ENCODE measurements at regions not wholly inside any gene's neighbourhood (a gene's known extent, or its start where the extent isn't known, plus 50 kb on each side); places are given as distances from the start of the nearest gene placed in this dataset.
"Not testable (repeated sequence)": the region's sequence is repeated elsewhere in the genome, so short reads cannot be mapped to it uniquely, and the experiment has no call there.

GRCh38 chr12:83886479-83886878, 1026.1 kb downstream of the SLC6A15 start:
- DNase-seq: no peak

- DNase-seq: not testable (repeated sequence)
These were observed 1041.5 kb downstream of the SLC6A15 start for GRCh38 chr12:83870921-83871599.

GRCh38 chr12:83866477-83866876, 1046.1 kb downstream of the SLC6A15 start:
- DNase-seq: no peak

GRCh38 chr12:83865431-83865830, 1047.2 kb downstream of the SLC6A15 start:
- DNase-seq: no peak

GRCh38 chr12:83864054-83864453, 1048.5 kb downstream of the SLC6A15 start:
- no peak for DNase-seq

- no peak for DNase-seq
These were observed 1053.6 kb downstream of the SLC6A15 start for GRCh38 chr12:83859021-83859420.

- DNase-seq: no peak
These were observed 1055.8 kb downstream of the SLC6A15 start for GRCh38 chr12:83856803-83857202.

- DNase-seq: no peak
These were observed 1062.1 kb downstream of the SLC6A15 start for GRCh38 chr12:83850531-83850930.

GRCh38 chr12:83848702-83849101, 1063.9 kb downstream of the SLC6A15 start:
- DNase-seq: no peak

- no peak for DNase-seq
These were observed 1069.1 kb downstream of the SLC6A15 start for GRCh38 chr12:83843541-83843940.

GRCh38 chr12:83841620-83842019, 1071.0 kb downstream of the SLC6A15 start:
- no peak for DNase-seq

- DNase-seq: no peak
These were observed 1084.7 kb downstream of the SLC6A15 start for GRCh38 chr12:83827860-83828259.

GRCh38 chr12:83827193-83827592, 1085.4 kb downstream of the SLC6A15 start:
- DNase-seq: no peak

GRCh38 chr12:83826112-83826511, 1086.5 kb downstream of the SLC6A15 start:
- peak; percentile 8 for DNase-seq

- DNase-seq: peak; percentile 9
These were observed 1089.1 kb downstream of the SLC6A15 start for GRCh38 chr12:83823386-83824045.

- no peak for DNase-seq
These were observed 1090.6 kb downstream of the SLC6A15 start for GRCh38 chr12:83821967-83822366.

- DNase-seq: no peak
These were observed 1093.7 kb downstream of the SLC6A15 start for GRCh38 chr12:83818881-83819280.

- DNase-seq: no peak
These were observed 1094.9 kb downstream of the SLC6A15 start for GRCh38 chr12:83817730-83818129.

GRCh38 chr12:83808591-83808990, 1104.0 kb downstream of the SLC6A15 start:
- DNase-seq: no peak

- DNase-seq: no peak
These were observed 1104.7 kb downstream of the SLC6A15 start for GRCh38 chr12:83807871-83808270.

- no peak for DNase-seq
These were observed 1106.7 kb downstream of the SLC6A15 start for GRCh38 chr12:83805873-83806272.

- no peak for DNase-seq
These were observed 1107.3 kb downstream of the SLC6A15 start for GRCh38 chr12:83805156-83805772.

GRCh38 chr12:83801972-83802371, 1110.6 kb downstream of the SLC6A15 start:
- no peak for DNase-seq

GRCh38 chr12:83800022-83800421, 1112.6 kb downstream of the SLC6A15 start:
- DNase-seq: no peak

Measured in stimulated activated CD4-positive, alpha-beta T cell treated with anti-CD3 and anti-CD28 coated beads, Interleukin-4, amount 100 ng/mL, for 24 hours (primary cell).